Activated T-cell treated with anti-CD3 and anti-CD28 coated beads, Interleukin-2, amount 50 U/mL, for 72 hours (primary cell): ENCODE measurements at regions not wholly inside any gene's neighbourhood (a gene's known extent, or its start where the extent isn't known, plus 50 kb on each side); places are given as distances from the start of the nearest gene placed in this dataset.
A peak's percentile ranks its signal among the peaks of the same experiment; 100 is the strongest.

Source experiments
- ATAC-seq, 2 donors: fragments of 150-1000 bp; cut with Tn5 transposase; replicated peaks in 1 of 2; 2 replicates each; pipeline ENCODE4 v1.10.0; 2021; ENCODE audit warnings: moderate library complexity in 2 of 2, mild to moderate bottlenecking in 1 of 2
- DNase-seq, 2 donors: peaks; one replicate each; pipeline ENCODE4 v3.0.0; 2021 to 2022; ENCODE audit warnings: mixed read lengths in 1 of 2
- H3K27ac Mint-ChIP-seq: one replicate; pipeline ENCODE4 v1.8.0; 2022; ENCODE audit warnings: mild to moderate bottlenecking, moderate library complexity, mixed read lengths
- H3K27me3 Mint-ChIP-seq: one replicate; pipeline ENCODE4 v1.8.0; 2022; ENCODE audit warnings: low read depth, mixed read lengths
- H3K36me3 Mint-ChIP-seq, 2 donors: one replicate each; pipeline ENCODE4 v1.8.0; 2022; ENCODE audit warnings: mixed read lengths in 2 of 2, mild to moderate bottlenecking in 1 of 2; ENCODE audit not compliant: insufficient read depth in 2 of 2
- H3K4me1 Mint-ChIP-seq: one replicate; pipeline ENCODE4 v1.8.0; 2022; ENCODE audit warnings: low read depth, mixed read lengths
- H3K4me3 Mint-ChIP-seq, 2 donors: one replicate each; pipeline ENCODE4 v1.8.0; 2022; ENCODE audit warnings: mild to moderate bottlenecking in 2 of 2, mixed read lengths in 2 of 2, moderate library complexity in 2 of 2
- H3K9me3 Mint-ChIP-seq, 2 donors: one replicate each; pipeline ENCODE4 v1.8.0; 2022; ENCODE audit warnings: mixed read lengths in 2 of 2

DNA sequence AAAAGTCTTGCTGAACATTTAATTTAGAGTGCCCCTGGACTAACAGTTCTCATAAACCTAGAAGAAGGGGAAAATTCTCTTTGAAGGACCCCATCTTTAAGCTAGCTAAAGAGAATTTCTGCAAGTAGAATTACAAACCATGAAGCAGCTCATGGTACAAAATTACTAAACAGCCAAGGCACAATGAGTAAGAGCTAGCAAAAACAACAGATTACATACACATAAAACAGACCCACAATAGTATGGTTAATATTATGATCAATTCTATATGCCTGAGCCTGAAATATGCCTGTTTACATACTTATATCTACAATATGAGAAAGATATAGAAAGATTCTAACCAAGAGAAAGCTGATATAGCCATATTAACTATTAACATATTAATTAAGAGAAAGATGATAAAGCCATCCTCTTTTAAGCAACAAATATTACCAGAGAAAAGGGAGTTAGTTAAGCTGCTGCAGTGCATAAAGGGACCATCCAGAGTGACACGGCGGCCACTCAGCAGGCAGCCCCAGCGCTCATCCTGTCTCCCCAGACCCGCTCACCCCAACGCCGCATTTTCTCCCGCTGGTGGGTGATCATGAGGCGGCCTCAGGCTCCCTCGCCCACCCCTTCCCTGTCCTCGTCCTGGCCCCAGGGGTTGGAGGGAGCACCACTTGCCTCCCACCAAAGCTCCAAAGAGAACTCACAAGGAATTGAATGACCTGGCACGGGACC lies 98.4 kb upstream of the CARMIL1 start:
- DNase-seq (no peak), ATAC-seq (peak; percentile 20 to 31)
- Mint-ChIP-seq H3K27me3 (no peaks in the 10 kb centered on the region), H3K27ac (no peak overlapping the region), H3K4me3 (no peak overlapping the region), H3K36me3 (no peaks in the 10 kb centered on the region), H3K9me3 (peaks cover 0 to 2% of the 10 kb centered on the region in 2 donors), H3K4me1 (peaks cover 28% of the 10 kb centered on the region)

DNA sequence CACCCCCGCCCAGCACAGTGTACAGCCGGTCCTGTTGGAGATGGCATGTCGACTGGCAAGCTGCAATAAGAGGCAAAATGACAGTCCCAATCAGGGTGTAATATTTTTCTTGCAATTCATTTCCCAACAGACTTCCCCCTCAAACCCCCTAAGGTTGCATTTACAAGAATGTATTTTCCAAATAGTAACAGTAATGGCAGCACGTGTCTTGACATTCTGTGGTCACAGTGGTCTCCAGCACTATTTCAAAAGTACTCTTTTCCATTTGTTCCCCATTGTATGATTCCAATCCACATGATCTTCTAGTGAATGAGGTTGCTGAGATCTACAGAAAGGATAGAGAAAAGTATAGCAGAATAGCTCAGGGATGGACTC lies 97.8 kb upstream of the CARMIL1 start:
- Mint-ChIP-seq H3K9me3 (peaks cover 0 to 2% of the 10 kb centered on the region in 2 donors), H3K4me3 (no peak overlapping the region), H3K4me1 (peaks cover 29% of the 10 kb centered on the region), H3K27ac (no peak overlapping the region), H3K36me3 (no peaks in the 10 kb centered on the region), H3K27me3 (no peaks in the 10 kb centered on the region)
- no peak for ATAC-seq
- DNase-seq = no peak

DNA sequence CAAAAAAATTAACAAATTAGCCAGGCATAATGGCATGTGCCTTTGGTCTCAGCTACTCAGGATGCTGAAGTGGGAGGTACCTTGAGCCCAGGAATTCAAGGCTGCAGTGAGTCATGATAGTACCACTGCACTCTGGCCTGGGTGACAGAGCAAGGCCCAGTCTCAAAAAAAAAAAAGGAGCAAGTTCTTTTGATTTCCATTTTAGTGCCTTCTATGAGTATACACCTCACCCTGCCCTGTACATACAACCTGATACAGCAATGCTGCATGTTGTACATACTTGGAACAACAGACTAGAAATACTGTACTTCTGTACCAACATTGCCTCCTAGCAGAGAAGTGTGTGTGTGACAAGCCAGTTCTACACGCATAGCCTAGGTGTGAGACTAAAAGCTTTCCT lies 97.3 kb upstream of the CARMIL1 start:
- peaks cover 34% of the 10 kb centered on the region for H3K4me1 Mint-ChIP-seq
- peaks cover 0 to 2% of the 10 kb centered on the region in 2 donors for H3K9me3 Mint-ChIP-seq
- ATAC-seq (peak; percentile 64 to 68), DNase-seq (no peak)
- no peaks in the 10 kb centered on the region for H3K36me3 Mint-ChIP-seq
- H3K27ac Mint-ChIP-seq = no peak overlapping the region
- no peak overlapping the region for H3K4me3 Mint-ChIP-seq
- no peaks in the 10 kb centered on the region for H3K27me3 Mint-ChIP-seq

DNA sequence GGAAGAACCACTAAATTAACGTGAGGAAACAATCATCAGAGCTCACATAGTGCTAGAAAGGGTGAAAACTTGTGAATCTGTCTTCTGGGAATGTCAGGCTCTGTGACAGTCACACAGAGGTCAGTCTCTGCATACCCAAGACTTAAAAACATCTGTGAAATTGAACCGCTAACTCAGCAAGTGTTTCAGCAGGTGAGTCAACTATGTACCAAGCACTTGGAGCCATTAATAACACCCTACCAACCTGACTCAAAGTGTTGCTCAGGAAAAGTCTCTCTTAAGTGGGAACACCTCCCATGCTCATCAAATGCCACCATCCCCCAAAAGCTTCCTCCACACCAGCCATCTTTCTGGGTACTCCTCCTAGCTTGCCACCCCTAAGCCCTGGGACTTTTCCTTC lies 92.3 kb upstream of the CARMIL1 start:
- peaks cover 11% of the 10 kb centered on the region for H3K27me3 Mint-ChIP-seq
- peaks cover 6% of the 10 kb centered on the region for H3K4me1 Mint-ChIP-seq
- H3K9me3 Mint-ChIP-seq = peaks cover 0 to 2% of the 10 kb centered on the region in 2 donors
- DNase-seq (no peak), ATAC-seq (peak in 1 of 2 donors; percentile 69)
- H3K36me3 Mint-ChIP-seq = no peaks in the 10 kb centered on the region
- no peak overlapping the region for H3K4me3 Mint-ChIP-seq
- H3K27ac Mint-ChIP-seq = no peak overlapping the region

DNA sequence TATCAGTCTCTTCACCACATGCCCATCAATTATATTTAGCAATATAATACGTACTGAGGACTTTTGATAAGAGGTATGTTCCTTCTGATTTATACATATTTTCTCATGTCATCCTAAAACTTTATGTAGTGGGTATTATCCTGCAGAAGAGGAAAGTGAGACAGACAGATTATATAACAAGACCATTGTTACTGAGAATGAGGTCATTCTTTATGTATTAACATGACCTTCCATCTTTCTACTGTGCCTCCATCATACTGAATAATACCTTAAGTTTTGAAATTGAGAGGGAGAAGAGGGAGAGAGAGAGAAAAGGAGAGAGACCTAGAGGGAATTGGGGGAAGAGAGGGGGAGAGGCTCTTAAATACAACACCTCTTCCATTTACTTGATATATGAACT lies 90.9 kb upstream of the CARMIL1 start:
- no peak for ATAC-seq
- H3K9me3 Mint-ChIP-seq = peaks cover 0 to 2% of the 10 kb centered on the region in 2 donors

DNA sequence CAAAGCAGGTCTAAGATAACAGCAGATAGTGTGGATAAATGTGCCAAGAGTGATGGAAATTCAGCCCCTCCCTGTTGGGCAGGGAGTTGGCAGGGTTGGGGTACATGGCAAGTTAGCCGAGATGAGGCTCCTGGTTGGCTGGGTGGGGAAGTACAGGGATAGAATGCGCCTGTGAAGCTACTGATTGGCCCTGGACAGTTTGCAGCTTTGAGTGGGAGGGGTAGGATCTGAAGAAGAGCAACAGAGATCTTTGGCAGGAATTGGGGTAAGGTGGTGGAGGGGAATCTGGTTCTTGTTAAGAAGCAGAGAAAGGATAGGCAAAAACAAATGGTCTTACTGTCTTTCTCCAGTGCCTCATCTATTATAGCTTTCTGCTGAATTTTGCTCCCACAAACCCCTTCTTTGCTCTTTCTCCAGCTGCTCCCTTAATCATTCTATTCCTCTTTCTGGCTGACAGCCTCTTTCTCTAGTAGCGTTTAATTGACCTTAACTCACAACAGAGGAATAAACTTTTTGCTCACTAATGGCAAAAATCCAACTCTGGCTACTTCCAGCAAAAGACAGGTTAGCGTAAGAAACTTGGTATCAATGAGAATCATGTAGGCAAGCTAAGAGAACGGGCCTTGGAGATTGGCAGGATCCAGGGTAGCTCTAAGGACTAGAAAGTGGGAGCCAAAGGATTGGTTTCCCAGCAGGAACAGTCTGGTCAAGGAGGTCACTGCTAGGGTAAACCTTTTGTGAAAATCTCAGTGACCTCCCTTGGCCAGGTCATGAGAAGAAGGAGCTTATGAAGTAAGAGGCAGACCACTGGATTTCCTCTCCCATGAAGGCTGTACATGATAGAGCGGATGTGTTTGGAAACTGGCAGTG lies 86.3 kb upstream of the CARMIL1 start:
- no peak for DNase-seq
- ATAC-seq = no peak
- no peak overlapping the region for H3K4me3 Mint-ChIP-seq
- H3K27ac Mint-ChIP-seq = no peak overlapping the region
- no peaks in the 10 kb centered on the region for H3K9me3 Mint-ChIP-seq
- H3K36me3 Mint-ChIP-seq = no peaks in the 10 kb centered on the region
- H3K27me3 Mint-ChIP-seq = peaks cover 23% of the 10 kb centered on the region
- H3K4me1 Mint-ChIP-seq = no peaks in the 10 kb centered on the region

More for the DNA sequence above, 90.9 kb upstream of the CARMIL1 start:
- Mint-ChIP-seq H3K4me3 (no peak overlapping the region), H3K4me1 (peaks cover 6% of the 10 kb centered on the region), H3K27ac (no peak overlapping the region), H3K27me3 (peaks cover 24% of the 10 kb centered on the region), H3K36me3 (no peaks in the 10 kb centered on the region)
- DNase-seq = no peak

DNA sequence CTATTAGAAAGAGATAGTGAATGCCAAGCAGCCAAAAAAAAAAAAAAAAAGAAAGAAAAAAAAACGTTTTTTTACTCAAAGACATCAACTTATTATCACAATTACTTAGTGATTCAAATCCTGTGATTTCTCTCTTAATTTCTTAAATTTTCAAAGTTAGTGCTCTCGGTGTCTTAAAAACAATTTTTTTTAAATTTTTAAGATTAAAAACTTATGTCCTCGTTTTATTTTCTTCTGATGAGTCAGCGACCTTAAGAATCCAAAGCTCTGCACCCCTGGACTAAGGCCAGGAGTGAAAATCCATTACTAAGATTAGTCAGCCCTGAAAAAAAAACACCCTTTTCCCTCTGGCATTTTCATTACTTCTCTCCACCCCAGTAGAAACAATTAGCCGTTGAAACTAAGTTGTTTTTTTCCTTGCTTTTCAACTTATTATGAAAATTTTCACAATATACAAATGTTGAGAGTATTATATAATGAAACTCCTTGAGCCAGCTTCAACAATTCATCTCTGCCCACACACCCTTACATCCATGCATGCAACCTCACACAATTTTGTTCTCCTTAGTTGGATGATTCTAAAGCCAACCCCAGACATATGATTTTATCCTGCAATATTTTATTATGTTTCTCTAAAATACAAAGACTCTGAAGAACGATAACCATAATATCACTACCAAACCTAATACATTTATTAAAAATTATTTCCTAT lies 85.6 kb upstream of the CARMIL1 start:
- ATAC-seq = no peak
- Mint-ChIP-seq H3K4me1 (no peaks in the 10 kb centered on the region), H3K9me3 (no peaks in the 10 kb centered on the region), H3K36me3 (no peaks in the 10 kb centered on the region), H3K4me3 (no peak overlapping the region), H3K27ac (no peak overlapping the region), H3K27me3 (peaks cover 17% of the 10 kb centered on the region)
- no peak for DNase-seq

DNA sequence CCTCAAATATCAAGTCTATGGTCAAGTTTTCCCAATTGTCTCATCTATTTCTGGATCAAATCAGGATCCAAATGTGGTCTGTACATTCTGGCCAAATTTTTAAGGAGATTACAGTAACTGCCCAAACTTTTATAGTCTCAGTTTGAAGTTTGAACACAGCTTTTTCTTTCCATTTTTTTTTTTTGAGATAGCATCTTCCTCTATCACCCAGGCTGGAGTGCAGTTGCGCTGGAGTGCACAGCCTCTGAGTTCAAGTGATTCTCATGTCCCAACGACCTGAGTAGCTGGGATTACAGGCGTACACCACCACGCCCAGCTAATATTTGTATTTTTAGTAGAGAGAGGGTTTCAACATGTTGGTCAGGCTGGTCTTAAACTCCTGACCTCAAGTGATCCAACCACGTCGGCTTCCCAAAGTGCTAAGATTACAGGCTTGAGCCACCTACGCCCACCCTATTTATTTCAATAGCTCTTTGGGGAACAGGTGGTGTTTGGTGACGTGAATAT lies 84.9 kb upstream of the CARMIL1 start:
- ATAC-seq (no peak), DNase-seq (no peak)
- H3K4me3 Mint-ChIP-seq = no peak overlapping the region
- H3K27ac Mint-ChIP-seq = no peak overlapping the region
- H3K4me1 Mint-ChIP-seq = no peaks in the 10 kb centered on the region
- H3K27me3 Mint-ChIP-seq = peaks cover 17% of the 10 kb centered on the region
- H3K9me3 Mint-ChIP-seq = no peaks in the 10 kb centered on the region
- H3K36me3 Mint-ChIP-seq = no peaks in the 10 kb centered on the region

DNA sequence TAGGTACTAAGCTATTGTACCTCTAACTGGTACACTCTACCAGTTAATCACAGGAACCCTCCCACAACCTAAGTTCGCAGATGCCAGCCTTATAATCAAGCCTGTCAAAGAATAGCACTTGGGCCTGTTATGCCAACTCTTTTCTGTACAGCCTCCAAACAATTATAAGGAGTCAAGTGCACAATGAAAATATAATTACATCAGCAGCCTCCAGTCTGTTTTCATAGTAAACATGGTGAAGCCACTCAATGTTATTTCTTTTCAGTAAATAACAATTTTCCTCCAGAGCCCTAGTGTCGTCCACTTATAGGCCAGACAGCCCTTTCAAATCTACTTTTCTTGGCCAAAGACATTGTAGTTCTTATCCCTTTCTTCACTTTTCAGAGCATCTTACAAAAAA lies 82.7 kb upstream of the CARMIL1 start:
- H3K4me3 Mint-ChIP-seq = no peak overlapping the region
- DNase-seq (no peak), ATAC-seq (no peak)
- no peak overlapping the region for H3K27ac Mint-ChIP-seq
- no peaks in the 10 kb centered on the region for H3K36me3 Mint-ChIP-seq
- no peaks in the 10 kb centered on the region for H3K9me3 Mint-ChIP-seq
- H3K27me3 Mint-ChIP-seq = peaks cover 17% of the 10 kb centered on the region
- no peaks in the 10 kb centered on the region for H3K4me1 Mint-ChIP-seq

DNA sequence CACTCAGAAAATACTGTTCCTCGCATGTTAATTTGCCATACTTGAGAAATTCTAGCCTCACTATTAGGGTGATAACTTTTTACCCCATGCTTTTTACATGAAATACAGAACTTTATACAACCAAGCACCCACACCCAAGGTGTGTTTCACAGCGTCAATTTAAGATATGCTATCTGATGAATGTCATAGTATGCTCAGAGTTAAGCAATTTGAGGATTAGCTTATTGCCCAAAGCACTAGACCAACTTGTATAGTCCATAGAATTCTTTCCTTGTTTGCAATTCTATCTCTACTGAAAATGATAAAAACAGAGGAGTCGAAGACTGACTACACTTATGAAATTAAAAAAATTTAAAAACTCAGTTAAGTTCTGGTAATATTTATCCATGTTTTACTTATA lies 82.1 kb upstream of the CARMIL1 start:
- Mint-ChIP-seq H3K27ac (no peak overlapping the region), H3K36me3 (no peaks in the 10 kb centered on the region), H3K4me1 (no peaks in the 10 kb centered on the region), H3K4me3 (no peak overlapping the region), H3K9me3 (no peaks in the 10 kb centered on the region), H3K27me3 (peaks cover 15% of the 10 kb centered on the region)
- DNase-seq (no peak), ATAC-seq (no peak)

DNA sequence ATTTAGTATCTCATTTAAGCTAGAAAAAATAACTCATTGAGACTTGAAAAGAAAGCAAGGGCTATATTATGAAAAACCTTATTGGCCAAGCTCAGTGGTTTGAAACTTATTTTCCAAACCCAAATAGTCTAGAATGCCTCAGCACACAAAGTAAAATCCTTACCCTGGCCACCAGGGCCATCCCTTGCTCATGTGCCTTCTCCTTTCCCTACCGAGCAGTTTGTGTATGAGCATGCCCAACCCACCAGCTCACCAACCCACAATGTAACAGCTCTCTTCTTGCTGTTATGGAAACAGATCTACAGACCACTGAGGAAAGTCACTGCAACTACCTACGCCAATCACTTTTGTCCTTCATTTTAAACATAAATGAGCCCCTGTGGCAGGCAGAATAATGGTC lies 79.6 kb upstream of the CARMIL1 start:
- no peak overlapping the region for H3K4me3 Mint-ChIP-seq
- peaks cover 0 to 3% of the 10 kb centered on the region in 2 donors for H3K9me3 Mint-ChIP-seq
- DNase-seq = no peak
- H3K36me3 Mint-ChIP-seq = peaks cover 0 to under 1% of the 10 kb centered on the region in 2 donors
- H3K27ac Mint-ChIP-seq = no peak overlapping the region
- H3K4me1 Mint-ChIP-seq = no peaks in the 10 kb centered on the region
- H3K27me3 Mint-ChIP-seq = peaks cover 10% of the 10 kb centered on the region
- ATAC-seq = no peak

DNA sequence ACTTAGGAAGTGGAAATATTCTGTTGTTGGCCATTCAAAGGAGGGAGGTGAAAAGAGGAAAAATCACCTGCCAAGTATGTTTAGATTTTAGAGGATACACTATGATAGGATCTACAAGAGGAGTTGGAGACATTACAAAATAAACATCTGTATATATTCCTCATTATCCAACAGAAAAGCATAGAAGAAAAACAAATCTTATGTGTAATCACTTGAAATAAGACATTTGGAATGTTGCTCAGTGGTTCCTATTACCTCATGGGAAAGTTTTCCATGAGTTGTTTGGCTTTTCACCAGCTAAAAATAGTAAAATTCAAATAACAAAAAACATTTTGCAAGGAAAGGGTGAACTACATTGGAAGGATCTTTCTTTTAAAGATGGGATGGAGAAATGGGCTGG lies 76.7 kb upstream of the CARMIL1 start:
- ATAC-seq (no peak), DNase-seq (no peak)
- H3K27me3 Mint-ChIP-seq = peaks cover 11% of the 10 kb centered on the region
- no peak overlapping the region for H3K27ac Mint-ChIP-seq
- H3K4me3 Mint-ChIP-seq = no peak overlapping the region
- peaks cover 5 to 6% of the 10 kb centered on the region in 2 donors for H3K36me3 Mint-ChIP-seq
- no peaks in the 10 kb centered on the region for H3K4me1 Mint-ChIP-seq
- peaks cover 0 to 8% of the 10 kb centered on the region in 2 donors for H3K9me3 Mint-ChIP-seq

DNA sequence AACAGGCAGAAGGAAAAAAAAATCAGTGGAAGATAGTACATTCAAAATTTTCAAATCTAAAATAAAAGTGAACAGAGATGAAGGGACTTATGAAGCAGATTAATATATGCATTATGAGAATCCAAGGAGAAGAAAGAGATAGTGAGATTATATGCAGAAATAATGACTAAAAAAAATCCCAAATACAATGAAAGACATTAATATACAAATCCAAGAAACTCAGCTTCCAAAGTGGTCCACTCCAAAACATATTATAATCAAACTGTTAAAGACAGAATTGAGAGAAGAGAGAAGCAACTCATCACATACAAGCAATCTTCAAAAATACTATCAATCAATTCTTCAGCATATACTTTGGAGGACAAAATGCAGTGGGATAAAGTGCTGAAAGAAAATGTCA lies 73.5 kb upstream of the CARMIL1 start:
- DNase-seq (no peak), ATAC-seq (no peak)
- Mint-ChIP-seq H3K9me3 (peaks cover 8 to 14% of the 10 kb centered on the region in 2 donors), H3K36me3 (peaks cover 9 to 11% of the 10 kb centered on the region in 2 donors), H3K27me3 (peaks cover 35% of the 10 kb centered on the region), H3K4me1 (no peaks in the 10 kb centered on the region), H3K27ac (no peak overlapping the region), H3K4me3 (no peak overlapping the region)
